Ascending aorta (tissue), 2 donors: ENCODE measurements at regions not wholly inside any gene's neighbourhood (a gene's known extent, or its start where the extent isn't known, plus 50 kb on each side); places are given as distances from the start of the nearest gene placed in this dataset.

Experiments used
- DNase-seq, 2 donors: peaks; one replicate each; pipeline ENCODE4 v3.0.0-alpha.2; 2019; ENCODE audit warnings: low spot score in 2 of 2
- H3K27ac ChIP-seq, 2 donors: fragments of 200-600 bp; sonication (generic); one replicate each; pipeline ENCODE4 v1.5.1; 2016 to 2017; ENCODE audit warnings: mild to moderate bottlenecking in 1 of 2
- H3K27me3 ChIP-seq: fragments of 200-600 bp; sonication (generic); one replicate; pipeline ENCODE4 v1.5.1; 2017
- H3K36me3 ChIP-seq, 2 donors: fragments of 200-600 bp; sonication (generic); one replicate each; pipeline ENCODE4 v1.5.1; 2016
- H3K4me1 ChIP-seq, 2 donors: fragments of 200-600 bp; sonication (generic); one replicate each; pipeline ENCODE4 v1.5.1; 2016 to 2017; ENCODE audit warnings: mild to moderate bottlenecking in 1 of 2
- H3K4me3 ChIP-seq, 2 donors: fragments of 200-600 bp; sonication (generic); one replicate each; pipeline ENCODE4 v1.5.1; 2016 to 2017; ENCODE audit warnings: mild to moderate bottlenecking in 1 of 2
- H3K9me3 ChIP-seq, 2 donors: fragments of 200-600 bp; sonication (generic); one replicate each; pipeline ENCODE4 v1.5.1; 2016
- intact Hi-C: fragments of 100-400 bp; cut with DNase I; formaldehyde crosslinking; loops from one replicate; pipeline ENCODE4 v1.15.1; 2023
- TF ChIP-seq, protein P1 (sequence below), 3 experiments: fragments of 200-600 bp in 2 of 3; fragments of 450-650 bp in 1 of 3; sonication (generic) in 2 of 3; IDR thresholded peaks; one replicate each; pipeline ENCODE4 v1.5.1; 2016 to 2019; ENCODE audit warnings: antibody characterized with exemption in 3 of 3, mild to moderate bottlenecking in 1 of 3, moderate library complexity in 1 of 3

DNA sequence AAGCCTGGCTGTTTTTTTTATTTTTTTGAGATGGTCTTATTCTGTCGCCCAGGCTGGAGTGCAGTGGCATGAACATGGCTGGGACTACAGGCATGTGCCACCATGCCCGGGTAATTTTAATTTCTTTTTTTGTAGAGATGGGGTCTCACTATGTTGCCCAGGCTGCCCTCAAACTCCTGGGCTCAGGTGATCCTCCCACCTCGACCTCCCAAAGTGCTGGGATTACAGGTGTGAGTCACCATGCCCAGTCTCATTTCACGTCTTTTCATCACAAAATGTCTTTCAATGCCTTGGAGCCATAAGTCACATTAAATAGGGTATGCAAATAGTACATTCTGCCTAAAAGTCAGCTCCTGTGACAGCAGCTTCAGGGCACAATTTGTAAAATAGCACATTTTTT, 52.8 kb downstream of the SOX2 start:
- H3K4me1 ChIP-seq: no peaks in the 10 kb centered on the region
- H3K9me3 ChIP-seq: no peaks in the 10 kb centered on the region
- no peak overlapping the region for H3K27ac ChIP-seq
- intact Hi-C loops: no loop called here
- no peaks in the 10 kb centered on the region for H3K27me3 ChIP-seq
- DNase-seq: no peak
- TF ChIP-seq, protein P1, sequence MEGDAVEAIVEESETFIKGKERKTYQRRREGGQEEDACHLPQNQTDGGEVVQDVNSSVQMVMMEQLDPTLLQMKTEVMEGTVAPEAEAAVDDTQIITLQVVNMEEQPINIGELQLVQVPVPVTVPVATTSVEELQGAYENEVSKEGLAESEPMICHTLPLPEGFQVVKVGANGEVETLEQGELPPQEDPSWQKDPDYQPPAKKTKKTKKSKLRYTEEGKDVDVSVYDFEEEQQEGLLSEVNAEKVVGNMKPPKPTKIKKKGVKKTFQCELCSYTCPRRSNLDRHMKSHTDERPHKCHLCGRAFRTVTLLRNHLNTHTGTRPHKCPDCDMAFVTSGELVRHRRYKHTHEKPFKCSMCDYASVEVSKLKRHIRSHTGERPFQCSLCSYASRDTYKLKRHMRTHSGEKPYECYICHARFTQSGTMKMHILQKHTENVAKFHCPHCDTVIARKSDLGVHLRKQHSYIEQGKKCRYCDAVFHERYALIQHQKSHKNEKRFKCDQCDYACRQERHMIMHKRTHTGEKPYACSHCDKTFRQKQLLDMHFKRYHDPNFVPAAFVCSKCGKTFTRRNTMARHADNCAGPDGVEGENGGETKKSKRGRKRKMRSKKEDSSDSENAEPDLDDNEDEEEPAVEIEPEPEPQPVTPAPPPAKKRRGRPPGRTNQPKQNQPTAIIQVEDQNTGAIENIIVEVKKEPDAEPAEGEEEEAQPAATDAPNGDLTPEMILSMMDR (IDR thresholded peaks at IDR 0.05): no peak
- H3K36me3 ChIP-seq: no peaks in the 10 kb centered on the region
- no peak overlapping the region for H3K4me3 ChIP-seq

DNA sequence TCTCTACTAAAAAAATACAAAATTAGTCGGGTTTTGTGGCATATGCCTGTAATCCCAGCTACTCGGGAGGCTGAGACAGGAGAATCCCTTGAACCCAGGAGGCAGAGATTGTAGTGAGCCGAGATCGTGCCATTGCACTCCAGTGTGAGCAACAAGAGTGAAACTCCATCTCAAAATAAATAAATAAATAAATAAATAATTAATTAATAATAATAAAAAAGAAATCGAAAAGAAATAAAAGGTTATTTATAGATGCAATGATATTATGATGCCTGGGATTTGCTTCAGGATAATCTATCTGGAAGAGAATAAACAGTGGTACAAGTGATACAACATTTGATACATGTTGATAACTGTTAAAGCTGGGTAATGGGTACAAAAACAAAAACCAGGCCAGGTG, 58.6 kb downstream of the SOX2 start:
- Histone ChIP-seq H3K9me3 (no peaks in the 10 kb centered on the region), H3K27me3 (no peaks in the 10 kb centered on the region), H3K27ac (no peak overlapping the region), H3K4me1 (no peaks in the 10 kb centered on the region), H3K36me3 (no peaks in the 10 kb centered on the region), H3K4me3 (no peak overlapping the region)
- no peak for DNase-seq
- TF ChIP-seq, protein P1 (IDR thresholded peaks at IDR 0.05): no peak
- intact Hi-C loops: no loop called here

DNA sequence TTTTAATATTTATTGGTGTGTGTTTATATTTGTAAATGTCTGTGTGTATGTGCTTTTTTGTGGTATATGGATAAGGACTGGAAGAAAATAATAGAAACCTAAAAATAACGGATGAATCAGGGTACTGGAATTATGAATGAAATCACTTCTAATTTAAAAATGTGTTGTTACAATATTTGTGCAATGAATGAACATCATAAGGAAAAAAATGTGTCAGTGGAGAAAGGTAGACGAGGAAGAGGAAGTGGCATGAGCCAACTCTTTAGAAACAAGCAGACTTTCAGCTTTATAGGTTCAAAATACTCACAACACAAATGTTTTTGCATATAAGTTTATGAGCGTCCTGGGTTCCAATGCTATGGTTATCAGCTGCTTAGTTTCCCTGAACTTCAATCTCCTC, 59.4 kb downstream of the SOX2 start:
- TF ChIP-seq, protein P1 (IDR thresholded peaks at IDR 0.05): no peak
- DNase-seq: no peak
- intact Hi-C loops: no loop called here
- H3K9me3 ChIP-seq: no peaks in the 10 kb centered on the region
- no peak overlapping the region for H3K4me3 ChIP-seq
- H3K27me3 ChIP-seq: no peaks in the 10 kb centered on the region
- H3K27ac ChIP-seq: no peak overlapping the region
- no peaks in the 10 kb centered on the region for H3K4me1 ChIP-seq
- no peaks in the 10 kb centered on the region for H3K36me3 ChIP-seq

DNA sequence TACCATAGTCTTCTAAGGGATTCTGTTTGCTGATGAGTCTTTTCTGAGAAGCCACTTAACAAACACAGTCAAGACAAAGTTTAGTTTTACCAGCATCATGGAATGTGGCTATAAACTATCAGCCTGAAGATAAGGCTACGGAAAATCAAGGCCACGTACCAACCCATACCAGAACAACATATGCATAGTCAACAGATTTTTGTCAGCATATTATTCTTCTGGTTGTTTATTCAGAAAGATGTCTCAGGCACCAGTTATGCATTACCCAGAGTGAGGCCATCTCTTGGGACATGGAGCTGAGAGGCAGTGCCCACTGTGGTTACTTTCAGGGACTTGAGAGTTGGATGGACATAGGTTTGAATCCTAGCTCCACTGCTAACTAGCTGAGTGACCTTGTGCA, 60.4 kb downstream of the SOX2 start:
- intact Hi-C loops: no loop called here
- no peak for DNase-seq
- Histone ChIP-seq H3K4me1 (no peaks in the 10 kb centered on the region), H3K36me3 (no peaks in the 10 kb centered on the region), H3K4me3 (no peak overlapping the region), H3K27me3 (no peaks in the 10 kb centered on the region), H3K27ac (no peak overlapping the region), H3K9me3 (no peaks in the 10 kb centered on the region)
- TF ChIP-seq, protein P1 (IDR thresholded peaks at IDR 0.05): no peak

DNA sequence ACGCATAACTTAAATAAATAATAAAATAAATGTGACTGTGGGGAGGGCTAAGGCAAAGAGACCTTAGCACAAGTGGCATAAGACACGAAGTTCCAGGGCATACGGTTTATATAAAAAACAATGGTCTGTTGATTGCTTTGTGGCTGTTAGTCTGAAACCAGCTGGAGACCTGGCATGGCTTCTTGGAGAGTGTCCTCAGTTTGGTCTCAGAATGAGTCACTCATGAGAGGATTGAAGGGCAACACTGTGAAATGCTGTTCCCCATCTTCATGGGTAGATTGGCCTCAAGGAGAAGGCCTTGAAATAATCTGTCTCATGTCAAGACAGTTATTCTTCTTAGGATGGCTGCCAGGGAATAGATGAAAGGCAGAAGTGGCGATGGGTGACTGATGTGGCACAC, 62.2 kb downstream of the SOX2 start:
- no peaks in the 10 kb centered on the region for H3K9me3 ChIP-seq
- intact Hi-C loops: no loop called here
- TF ChIP-seq, protein P1 (IDR thresholded peaks at IDR 0.05): no peak
- no peak overlapping the region for H3K27ac ChIP-seq
- H3K4me3 ChIP-seq: no peak overlapping the region
- no peaks in the 10 kb centered on the region for H3K36me3 ChIP-seq
- DNase-seq: no peak
- no peaks in the 10 kb centered on the region for H3K27me3 ChIP-seq
- no peaks in the 10 kb centered on the region for H3K4me1 ChIP-seq

DNA sequence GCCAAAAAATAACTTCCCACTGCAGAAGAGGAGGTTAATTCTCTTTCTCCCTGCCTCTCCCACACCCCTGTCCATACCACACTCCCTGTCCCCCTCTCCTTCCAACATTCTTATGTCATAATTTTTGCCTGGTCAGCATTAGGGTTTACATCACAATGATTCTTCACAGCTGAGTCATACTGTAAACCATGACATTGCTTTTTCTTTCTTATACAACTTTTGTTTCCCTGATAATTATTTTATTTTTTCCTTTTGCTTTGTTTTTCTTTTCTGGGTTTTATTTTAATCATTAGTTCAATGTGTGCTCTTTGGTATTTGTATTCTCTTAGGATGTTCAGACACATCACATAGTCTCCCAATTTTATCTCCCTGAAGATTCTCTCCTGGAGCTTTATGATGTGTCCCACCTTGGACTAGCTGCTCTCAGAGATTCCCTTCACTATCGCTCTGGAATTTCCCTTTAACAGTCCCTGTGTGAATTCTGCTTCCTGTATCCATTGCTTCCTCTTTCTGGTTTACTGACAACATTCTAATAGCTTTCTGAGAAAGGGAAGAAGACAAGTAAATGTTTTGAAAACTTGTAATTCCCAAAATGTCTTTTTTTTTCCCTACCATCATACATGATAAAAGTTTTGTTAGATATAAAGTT, 70.7 kb downstream of the SOX2 start:
- H3K9me3 ChIP-seq: no peaks in the 10 kb centered on the region
- H3K27me3 ChIP-seq: no peaks in the 10 kb centered on the region
- no peaks in the 10 kb centered on the region for H3K36me3 ChIP-seq
- no peak for DNase-seq
- no peak overlapping the region for H3K27ac ChIP-seq
- TF ChIP-seq, protein P1 (IDR thresholded peaks at IDR 0.05): no peak
- intact Hi-C loops: no loop called here
- H3K4me1 ChIP-seq: no peaks in the 10 kb centered on the region
- no peak overlapping the region for H3K4me3 ChIP-seq
